SKM-1 (cell line): ENCODE measurements at regions not wholly inside any gene's neighbourhood (a gene's known extent, or its start where the extent isn't known, plus 50 kb on each side); places are given as distances from the start of the nearest gene placed in this dataset.
"Not testable (repeated sequence)": the region's sequence is repeated elsewhere in the genome, so short reads cannot be mapped to it uniquely, and the experiment has no call there.

Experiments used
- DNase-seq: peaks from one replicate; lab custom pipeline; 2025; ENCODE audit not compliant: unreplicated experiment; lab: John Stamatoyannopoulos, UW

GRCh38 chr5:142542078-142542477 is 143.8 kb downstream of the FGF1 start:
- DNase-seq = no peak

- DNase-seq = no peak
Measured at GRCh38 chr5:142540922-142541422, 144.9 kb downstream of the FGF1 start.

GRCh38 chr5:142539154-142539740 is 146.6 kb downstream of the FGF1 start:
- DNase-seq = no peak

DNA sequence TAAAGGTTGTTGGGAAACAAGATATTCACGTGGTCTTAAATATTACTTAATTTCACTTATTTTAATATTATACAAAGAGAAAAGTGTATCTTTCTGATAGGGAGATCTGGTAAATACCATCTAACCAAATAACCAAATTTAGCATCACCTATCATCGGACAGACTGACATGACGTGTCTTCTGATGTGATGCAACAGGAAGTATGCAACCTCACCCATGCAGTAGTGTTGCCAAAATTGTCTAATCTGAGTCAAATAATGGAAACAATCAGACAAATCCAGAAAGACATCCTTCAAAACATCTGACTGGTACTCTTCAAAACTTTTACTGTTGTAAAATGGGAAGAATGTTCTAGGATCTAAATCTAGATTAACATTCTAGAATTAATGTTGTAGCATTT is 148.0 kb downstream of the FGF1 start:
- DNase-seq = no peak

DNA sequence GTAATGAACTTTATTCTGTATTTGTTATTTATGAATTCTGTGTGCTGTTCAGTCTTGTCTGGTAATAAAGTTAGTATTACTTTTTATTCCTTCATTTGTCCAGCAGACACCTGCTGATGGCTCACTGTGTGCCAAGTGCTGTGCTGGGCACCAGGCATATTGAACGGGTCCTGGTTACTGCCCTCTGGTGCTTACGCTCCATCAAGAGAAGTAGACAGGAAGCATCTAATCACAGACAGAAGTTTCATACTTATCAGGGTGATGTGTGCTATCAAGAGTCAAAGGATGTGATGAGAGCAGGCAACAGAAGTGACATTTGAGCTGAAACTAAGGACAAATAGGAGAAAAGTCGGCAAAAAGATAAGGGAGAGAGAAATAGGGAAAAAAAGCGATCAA is 153.1 kb downstream of the FGF1 start:
- DNase-seq = no peak

GRCh38 chr5:142531977-142532780 is 153.7 kb downstream of the FGF1 start:
- DNase-seq = no peak

- DNase-seq = no peak
Measured at GRCh38 chr5:142530904-142531303, 155.0 kb downstream of the FGF1 start.

DNA sequence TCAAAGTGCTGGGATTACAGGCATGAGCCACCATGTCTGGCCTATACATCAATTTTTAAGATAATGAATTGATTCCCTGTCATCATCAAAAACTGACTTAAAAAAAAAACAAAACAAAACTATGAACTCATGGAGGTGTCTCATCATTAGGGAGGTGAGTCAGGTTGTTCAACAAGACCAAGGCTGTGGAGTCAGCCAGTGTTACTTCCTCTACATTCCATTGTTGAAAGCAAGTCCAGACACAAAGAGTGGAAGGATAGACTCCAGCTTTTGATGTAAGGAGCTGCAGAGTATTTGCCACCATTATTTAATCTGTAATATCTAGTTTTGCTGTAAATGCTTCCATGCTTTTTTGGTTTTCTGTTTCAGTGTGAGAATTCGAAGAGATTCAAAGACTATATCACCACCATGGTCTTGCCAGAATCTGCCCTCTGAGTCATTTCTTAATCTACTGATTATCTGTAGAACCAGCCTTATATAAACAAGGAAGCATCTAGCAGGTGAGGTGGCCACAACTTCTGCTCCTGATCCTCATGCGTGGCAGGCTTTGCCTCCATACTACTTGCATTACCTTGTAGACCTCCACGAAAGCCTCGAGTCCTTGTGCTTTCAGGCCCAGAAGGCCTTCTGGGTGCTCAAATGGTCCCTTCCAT is 156.1 kb downstream of the FGF1 start:
- DNase-seq = no peak

GRCh38 chr5:142527664-142528295 is 158.1 kb downstream of the FGF1 start:
- DNase-seq = no peak

GRCh38 chr5:142527234-142527633 is 158.7 kb downstream of the FGF1 start:
- DNase-seq = no peak

- DNase-seq = no peak
Measured at GRCh38 chr5:142522983-142523382, 162.9 kb downstream of the FGF1 start.

- DNase-seq = no peak
Measured at GRCh38 chr5:142521706-142522105, 164.2 kb downstream of the FGF1 start.

DNA sequence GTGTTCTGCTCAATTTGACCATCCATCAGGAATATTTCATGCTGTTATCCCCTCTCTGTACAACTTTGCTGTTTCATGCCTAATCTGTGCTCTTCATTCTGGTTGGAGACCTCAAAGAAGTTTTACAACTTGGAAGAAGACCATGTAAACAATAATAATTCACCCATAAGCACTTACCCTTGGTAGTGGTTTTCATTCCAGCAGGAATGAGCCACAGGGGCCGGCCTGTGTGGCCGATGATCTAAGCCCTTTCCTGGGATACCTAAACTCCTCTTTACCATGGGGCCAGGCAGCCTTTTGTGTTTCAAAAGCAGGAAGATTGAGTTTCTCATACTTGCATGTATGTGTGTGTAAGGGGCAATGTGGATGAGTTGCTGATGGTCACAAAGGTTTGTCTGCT is 165.0 kb downstream of the FGF1 start:
- DNase-seq = no peak

DNA sequence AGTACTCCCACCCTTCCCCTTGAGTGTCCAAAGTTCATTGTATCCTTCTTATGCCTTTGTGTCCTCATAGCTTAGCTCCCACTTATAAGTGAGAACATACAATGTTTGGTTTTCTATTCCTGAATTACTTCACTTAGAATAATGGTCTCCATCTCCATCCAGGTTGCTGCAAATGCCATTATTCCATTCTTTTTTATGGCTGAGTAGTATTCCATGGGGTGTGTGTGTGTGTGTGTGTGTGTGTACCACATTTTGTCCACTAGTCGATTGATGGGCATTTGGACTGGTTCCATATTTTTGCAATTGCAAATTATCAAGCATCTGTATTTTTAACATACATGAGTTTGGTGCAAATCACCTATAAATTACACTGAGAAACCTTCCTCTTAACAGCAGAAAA is 166.0 kb downstream of the FGF1 start:
- not testable (repeated sequence) for DNase-seq

DNA sequence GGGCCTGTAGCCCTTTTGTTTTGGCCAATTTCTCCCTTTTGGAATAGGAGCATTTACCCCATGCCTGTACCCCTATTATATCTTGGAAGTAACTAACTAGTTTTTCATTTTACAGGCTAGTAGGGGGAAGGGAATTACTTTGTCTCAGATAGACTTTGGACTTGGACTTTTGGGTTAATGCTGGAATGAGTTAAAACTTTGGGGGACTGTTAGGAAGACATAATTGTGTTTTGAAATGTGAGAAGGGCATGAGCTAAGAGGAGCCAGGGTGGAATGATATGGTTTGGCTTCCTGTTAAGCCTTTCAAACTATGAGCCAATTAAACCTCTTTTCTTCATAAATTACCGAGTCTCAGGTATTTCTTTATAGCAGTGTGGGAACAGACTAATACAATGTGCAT is 168.1 kb downstream of the FGF1 start:
- DNase-seq = no peak

DNA sequence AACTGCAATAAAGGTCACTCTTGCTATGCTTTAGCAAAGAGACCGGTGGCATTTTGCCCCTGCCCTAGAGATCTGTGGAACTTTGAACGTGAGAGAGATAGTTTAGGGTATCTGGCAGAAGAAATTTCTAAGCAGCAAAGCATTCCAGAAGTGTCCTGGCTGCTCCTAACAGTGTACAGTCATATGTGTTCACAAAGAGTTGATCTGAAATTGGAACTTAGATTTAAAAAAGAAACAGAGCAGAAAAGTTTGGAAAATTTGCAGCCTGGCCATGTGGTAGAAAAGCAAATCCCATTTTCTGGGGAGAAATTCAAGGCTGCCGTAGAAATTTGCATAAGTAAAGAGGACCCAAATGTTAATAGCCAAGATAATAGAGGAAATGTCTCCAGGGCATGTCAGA is 169.2 kb downstream of the FGF1 start:
- no peak for DNase-seq

DNA sequence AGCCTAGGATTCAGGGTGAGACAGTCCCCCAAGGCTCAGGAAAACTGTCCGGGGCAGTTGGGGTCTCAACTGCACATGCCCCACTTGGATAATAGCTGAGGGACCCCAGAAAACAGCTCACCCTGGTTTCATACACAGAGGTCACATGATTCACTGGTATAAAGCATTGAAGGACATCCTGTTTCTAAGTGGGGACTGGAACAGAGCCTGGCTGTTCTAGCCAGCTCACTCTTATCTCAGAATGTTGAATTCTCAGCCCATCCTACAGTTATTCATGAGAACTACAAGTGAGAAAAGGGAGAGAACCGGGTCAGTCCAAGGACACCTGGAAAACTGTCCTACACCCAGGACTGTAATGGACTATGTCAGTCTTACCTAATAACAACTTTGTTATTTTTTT is 170.9 kb downstream of the FGF1 start:
- no peak for DNase-seq

DNA sequence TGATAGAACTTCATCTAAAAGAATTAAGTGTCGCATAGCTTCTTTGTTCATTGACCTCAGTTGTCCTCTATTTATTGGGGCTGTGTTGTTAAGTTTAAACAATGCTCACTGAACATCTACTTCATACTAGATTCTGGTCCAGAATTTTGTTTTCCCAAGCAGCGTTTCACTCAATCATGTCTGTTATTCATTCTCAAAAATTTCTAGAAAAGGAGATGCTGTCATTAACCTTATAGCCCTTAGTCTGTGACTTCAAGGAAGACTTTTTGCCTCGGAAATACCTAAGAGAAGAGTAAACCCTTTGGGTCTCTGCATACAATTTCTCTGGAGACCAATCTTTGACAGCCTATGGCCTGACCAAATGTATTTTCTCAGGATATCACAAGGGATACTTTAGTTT is 171.7 kb downstream of the FGF1 start:
- no peak for DNase-seq

DNA sequence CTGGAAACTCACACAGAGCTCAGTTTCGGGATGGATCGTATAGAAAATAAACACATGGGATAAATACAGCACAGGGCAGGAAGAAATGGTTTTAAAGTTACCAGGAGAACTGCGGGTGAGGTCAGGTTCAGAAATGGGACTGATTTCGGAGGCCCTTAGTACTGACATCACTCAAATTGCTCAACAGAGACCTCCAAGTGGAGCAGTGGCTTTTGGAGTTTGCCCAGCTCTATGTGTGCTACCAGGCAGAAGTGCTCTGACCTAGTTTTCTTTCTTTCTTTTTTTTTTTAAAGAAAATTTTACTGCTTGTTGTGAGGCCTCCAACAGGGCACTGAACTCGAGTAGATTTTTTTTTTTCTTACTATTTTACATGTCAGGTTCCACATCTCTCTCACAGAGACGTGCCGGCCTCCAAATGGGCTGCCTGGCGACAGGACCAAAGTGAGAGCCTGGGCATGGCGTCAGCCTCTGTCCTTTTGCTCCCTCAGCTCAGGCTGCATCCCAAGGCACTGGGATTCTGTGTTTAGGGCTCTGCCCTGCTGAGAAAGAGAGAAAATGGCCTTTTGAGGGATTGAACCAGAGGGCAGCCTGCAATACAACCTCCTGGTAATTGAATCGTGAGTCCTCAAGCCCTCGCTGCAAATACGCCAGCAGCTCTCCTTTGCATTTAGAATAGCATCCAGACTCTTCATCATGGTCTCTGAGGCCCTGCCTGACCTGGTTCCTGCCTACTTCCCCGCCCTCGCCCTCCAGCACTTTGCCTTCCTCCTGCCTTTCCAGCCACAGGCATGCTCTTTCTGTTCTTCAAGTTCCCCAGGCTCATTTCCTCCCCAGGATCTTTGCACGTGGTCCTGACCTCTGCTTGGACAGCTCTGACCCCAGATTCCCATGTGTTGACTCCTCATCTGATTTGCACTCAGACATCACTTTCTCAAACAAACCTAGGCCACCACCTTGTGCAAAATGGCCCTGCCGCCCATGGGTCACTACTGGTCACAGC is 173.5 kb downstream of the FGF1 start:
- DNase-seq = no peak

- DNase-seq = no peak
Measured at GRCh38 chr5:142511358-142511757, 174.5 kb downstream of the FGF1 start.
